ENCODE measurements at regions not wholly inside any gene's neighbourhood (a gene's known extent, or its start where the extent isn't known, plus 50 kb on each side); places are given as distances from the start of the nearest gene placed in this dataset.
"Not testable (repeated sequence)": the region's sequence is repeated elsewhere in the genome, so short reads cannot be mapped to it uniquely, and the experiment has no call there.

GRCh38 chr9:42806674-42807073 is 623.2 kb downstream of the SPATA31A6 start:
- not testable (repeated sequence) for TF ChIP-seq SUZ12 (IDR thresholded peaks at IDR 0.05; ENCODE audit: extremely low read depth, insufficient read depth, insufficient read length); YY1 (IDR thresholded peaks at IDR 0.05; ENCODE audit: insufficient read depth, insufficient read length); ZNF274 (IDR thresholded peaks at IDR 0.05; ENCODE audit: low read depth, low read length)
